ENCODE measurements at regions not wholly inside any gene's neighbourhood (a gene's known extent, or its start where the extent isn't known, plus 50 kb on each side); places are given as distances from the start of the nearest gene placed in this dataset.
A peak's percentile ranks its signal among the peaks of the same experiment; 100 is the strongest.

GRCh38 chr1:98055457-98055856, 134.6 kb upstream of the DPYD start:
- no peak for DNase-seq

- DNase-seq = no peak
Observed at GRCh38 chr1:98054786-98055185, 134.0 kb upstream of the DPYD start.

- no peak for DNase-seq
Observed at GRCh38 chr1:98054367-98054701, 133.5 kb upstream of the DPYD start.

GRCh38 chr1:98053471-98054366, 132.9 kb upstream of the DPYD start:
- peak; percentile 76 to 79 for DNase-seq

GRCh38 chr1:98051065-98051675, 130.3 kb upstream of the DPYD start:
- peak; percentile 82 to 83 for DNase-seq

GRCh38 chr1:98049370-98050135, 128.7 kb upstream of the DPYD start:
- peak; percentile 19 to 26 for DNase-seq

GRCh38 chr1:98048751-98049325, 128.0 kb upstream of the DPYD start:
- DNase-seq = no peak

GRCh38 chr1:98048244-98048643, 127.4 kb upstream of the DPYD start:
- peak; percentile 75 to 81 for DNase-seq

GRCh38 chr1:98047171-98047570, 126.3 kb upstream of the DPYD start:
- DNase-seq = no peak

- peak; percentile 31 to 50 for DNase-seq
Observed at GRCh38 chr1:98045767-98046641, 125.2 kb upstream of the DPYD start.

GRCh38 chr1:98045211-98045766, 124.5 kb upstream of the DPYD start:
- DNase-seq = peak; percentile 21 to 36

- peak in 1 of 2 experiments; percentile 18 for DNase-seq
Observed at GRCh38 chr1:98044766-98045165, 123.9 kb upstream of the DPYD start.

GRCh38 chr1:98044071-98044697, 123.3 kb upstream of the DPYD start:
- no peak for DNase-seq

GRCh38 chr1:98035602-98036002, 114.8 kb upstream of the DPYD start:
- no peak for DNase-seq

- DNase-seq = no peak
Observed at GRCh38 chr1:98034505-98034904, 113.7 kb upstream of the DPYD start.

- DNase-seq = no peak
Observed at GRCh38 chr1:98032958-98033357, 112.1 kb upstream of the DPYD start.

GRCh38 chr1:98030976-98031375, 110.1 kb upstream of the DPYD start:
- no peak for DNase-seq

GRCh38 chr1:98030483-98030882, 109.6 kb upstream of the DPYD start:
- DNase-seq = no peak

- no peak for DNase-seq
Observed at GRCh38 chr1:98028800-98029199, 108.0 kb upstream of the DPYD start.

- DNase-seq = no peak
Observed at GRCh38 chr1:98027103-98027705, 106.4 kb upstream of the DPYD start.

GRCh38 chr1:98025858-98026257, 105.0 kb upstream of the DPYD start:
- no peak for DNase-seq
